Hepatocyte (in vitro differentiated cells): ENCODE measurements at regions not wholly inside any gene's neighbourhood (a gene's known extent, or its start where the extent isn't known, plus 50 kb on each side); places are given as distances from the start of the nearest gene placed in this dataset.

Source experiments
- EZH2 ChIP-seq: fragments of 200-600 bp; sonication (generic); IDR thresholded peaks from 2 replicates; pipeline ENCODE4 v1.6.1; 2016; ENCODE audit warnings: antibody characterized with exemption, mild to moderate bottlenecking, borderline replicate concordance
- TF ChIP-seq, protein P1 (sequence below): fragments of 200-600 bp; sonication (generic); IDR thresholded peaks from 2 replicates; pipeline ENCODE4 v1.5.1; 2016; ENCODE audit warnings: antibody characterized with exemption, mild to moderate bottlenecking; ENCODE audit not compliant: poor library complexity

DNA sequence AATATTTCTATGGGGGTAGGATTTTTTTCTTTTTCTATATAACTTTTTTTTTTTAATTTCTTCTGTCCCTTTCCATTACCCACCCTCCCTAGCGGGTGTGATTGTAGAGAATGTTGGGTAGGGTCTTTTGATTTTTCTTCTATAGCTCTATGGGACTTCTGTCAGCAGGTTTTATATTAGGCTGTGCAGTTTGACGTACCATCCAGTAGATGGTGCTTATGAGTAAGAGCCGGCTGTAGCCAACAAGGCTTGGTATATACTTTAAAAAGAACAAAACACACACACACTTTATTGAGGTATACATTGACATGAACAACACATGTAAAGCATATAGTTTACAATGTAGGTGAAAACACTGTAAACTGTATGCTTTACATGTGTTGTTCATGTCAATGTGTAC lies 247.9 kb upstream of the POF1B start:
- TF ChIP-seq, protein P1, sequence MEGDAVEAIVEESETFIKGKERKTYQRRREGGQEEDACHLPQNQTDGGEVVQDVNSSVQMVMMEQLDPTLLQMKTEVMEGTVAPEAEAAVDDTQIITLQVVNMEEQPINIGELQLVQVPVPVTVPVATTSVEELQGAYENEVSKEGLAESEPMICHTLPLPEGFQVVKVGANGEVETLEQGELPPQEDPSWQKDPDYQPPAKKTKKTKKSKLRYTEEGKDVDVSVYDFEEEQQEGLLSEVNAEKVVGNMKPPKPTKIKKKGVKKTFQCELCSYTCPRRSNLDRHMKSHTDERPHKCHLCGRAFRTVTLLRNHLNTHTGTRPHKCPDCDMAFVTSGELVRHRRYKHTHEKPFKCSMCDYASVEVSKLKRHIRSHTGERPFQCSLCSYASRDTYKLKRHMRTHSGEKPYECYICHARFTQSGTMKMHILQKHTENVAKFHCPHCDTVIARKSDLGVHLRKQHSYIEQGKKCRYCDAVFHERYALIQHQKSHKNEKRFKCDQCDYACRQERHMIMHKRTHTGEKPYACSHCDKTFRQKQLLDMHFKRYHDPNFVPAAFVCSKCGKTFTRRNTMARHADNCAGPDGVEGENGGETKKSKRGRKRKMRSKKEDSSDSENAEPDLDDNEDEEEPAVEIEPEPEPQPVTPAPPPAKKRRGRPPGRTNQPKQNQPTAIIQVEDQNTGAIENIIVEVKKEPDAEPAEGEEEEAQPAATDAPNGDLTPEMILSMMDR, result peak; percentile 34
- TF ChIP-seq EZH2, result no peak
